ENCODE measurements at regions not wholly inside any gene's neighbourhood (a gene's known extent, or its start where the extent isn't known, plus 50 kb on each side); places are given as distances from the start of the nearest gene placed in this dataset.
"Not testable (repeated sequence)": the region's sequence is repeated elsewhere in the genome, so short reads cannot be mapped to it uniquely, and the experiment has no call there.

DNA sequence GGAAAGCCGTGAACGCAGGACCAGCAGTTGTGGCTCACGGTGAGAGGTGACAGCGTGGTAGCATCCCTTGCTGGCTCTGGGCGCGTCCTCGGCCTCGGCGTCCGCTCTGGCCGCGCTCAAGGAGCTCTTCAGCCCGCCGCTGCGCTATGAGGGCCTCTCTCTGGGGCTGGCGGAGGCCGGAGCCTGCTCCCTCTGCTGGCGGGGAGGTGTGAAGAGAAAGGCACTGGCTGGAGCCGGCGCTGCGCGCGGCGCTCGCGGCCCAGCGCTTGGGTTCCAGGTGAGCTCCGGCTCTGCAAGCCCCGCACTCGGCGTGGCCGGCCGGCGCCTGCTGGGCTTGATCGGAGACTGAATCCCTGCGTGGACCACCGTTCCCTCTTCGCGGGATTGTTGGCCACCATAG, 705.6 kb downstream of the SEMA5A start:
- no peak for DNase-seq (ENCODE audit: low read depth in 2 of 2)
- no peak overlapping the region for H3K4me3 ChIP-seq (replicated peaks in 1 of 2; ENCODE audit: low read depth in 2 of 2, low read length in 2 of 2)
- no peak for TF ChIP-seq CTCF (IDR thresholded peaks at IDR 0.05; ENCODE audit: low read depth, low read length)

- H3K4me3 ChIP-seq (replicated peaks in 1 of 2; ENCODE audit: low read depth in 2 of 2, low read length in 2 of 2); DNase-seq (ENCODE audit: low read depth in 2 of 2): not testable (repeated sequence)
Observed at GRCh38 chr5:8840746-8841145, 705.1 kb downstream of the SEMA5A start.

DNA sequence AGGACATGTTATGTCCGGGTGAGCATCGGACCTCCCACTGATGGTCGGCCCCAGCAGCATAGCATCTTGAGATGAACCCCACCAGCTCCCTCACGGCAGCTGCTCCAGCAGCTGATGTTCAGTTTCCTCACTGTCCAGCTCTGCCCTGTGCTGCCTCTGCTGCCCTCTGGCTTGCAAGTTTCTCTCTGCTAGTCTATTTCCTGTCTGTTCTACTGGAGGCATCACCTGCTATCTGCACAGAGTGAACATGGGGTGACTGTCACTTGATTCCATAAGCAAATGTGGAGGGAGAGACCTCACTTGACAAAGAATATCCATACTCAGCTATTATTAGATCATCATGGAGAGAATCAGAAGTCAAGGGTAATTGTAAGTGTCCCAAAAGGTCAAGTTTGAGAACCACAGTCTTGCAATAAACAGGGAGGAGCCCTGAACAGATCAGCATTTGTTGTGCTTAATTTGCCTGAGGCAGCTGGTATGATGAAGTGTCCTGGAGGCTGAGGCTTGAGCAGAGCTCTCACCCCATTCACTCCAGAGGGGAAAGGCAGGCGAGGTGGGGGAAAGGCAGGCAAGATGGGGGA, 702.8 kb downstream of the SEMA5A start:
- DNase-seq (ENCODE audit: low read depth in 2 of 2), result peak; percentile 53 to 57
- peak; percentile 63 for TF ChIP-seq CTCF (IDR thresholded peaks at IDR 0.05; ENCODE audit: low read depth, low read length)
- no peak overlapping the region for H3K4me3 ChIP-seq (replicated peaks in 1 of 2; ENCODE audit: low read depth in 2 of 2, low read length in 2 of 2)

DNA sequence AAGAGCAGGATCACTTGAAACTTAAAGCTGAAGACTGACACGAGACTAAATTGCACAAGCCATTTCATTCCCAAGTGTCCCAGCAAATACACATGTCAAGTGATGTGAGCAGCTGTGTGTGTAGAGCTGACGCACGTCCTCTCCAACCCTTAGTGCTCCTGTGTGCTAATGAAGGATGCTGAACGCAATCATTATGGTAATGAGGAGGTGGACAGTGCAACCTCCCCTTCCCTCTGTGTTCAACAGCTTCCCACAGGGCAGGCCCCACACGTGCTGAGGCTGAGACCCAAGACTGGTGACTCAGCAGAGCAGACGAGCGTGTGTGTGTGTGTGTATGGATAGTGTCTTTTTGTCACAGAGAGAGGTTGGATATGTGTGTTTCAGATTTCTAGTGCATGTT, 702.1 kb downstream of the SEMA5A start:
- H3K4me3 ChIP-seq (replicated peaks in 1 of 2; ENCODE audit: low read depth in 2 of 2, low read length in 2 of 2), result no peak overlapping the region
- TF ChIP-seq CTCF (IDR thresholded peaks at IDR 0.05; ENCODE audit: low read depth, low read length), result no peak
- DNase-seq (ENCODE audit: low read depth in 2 of 2), result peak; percentile 73 to 83

DNA sequence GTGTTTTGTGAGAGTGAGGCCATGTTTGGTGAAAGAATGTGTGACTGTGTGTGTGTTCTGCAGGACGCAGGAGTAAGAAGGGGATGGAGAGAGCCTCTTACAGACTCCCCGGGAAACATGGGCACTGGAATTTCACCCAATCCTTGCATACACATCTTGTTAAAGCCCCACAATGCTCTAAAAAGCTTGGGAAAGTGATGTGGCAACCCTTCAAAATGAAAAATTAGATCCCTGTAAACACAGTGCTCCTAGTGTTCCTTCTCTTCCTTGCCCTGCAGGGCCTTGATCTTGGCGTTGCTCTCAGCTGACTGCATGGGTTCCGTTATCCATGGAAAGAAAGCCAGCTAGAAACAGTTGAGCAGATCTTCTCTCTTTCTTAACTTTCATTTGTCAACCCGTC, 701.7 kb downstream of the SEMA5A start:
- DNase-seq (ENCODE audit: low read depth in 2 of 2), result no peak
- no peak for TF ChIP-seq CTCF (IDR thresholded peaks at IDR 0.05; ENCODE audit: low read depth, low read length)
- no peak overlapping the region for H3K4me3 ChIP-seq (replicated peaks in 1 of 2; ENCODE audit: low read depth in 2 of 2, low read length in 2 of 2)

DNA sequence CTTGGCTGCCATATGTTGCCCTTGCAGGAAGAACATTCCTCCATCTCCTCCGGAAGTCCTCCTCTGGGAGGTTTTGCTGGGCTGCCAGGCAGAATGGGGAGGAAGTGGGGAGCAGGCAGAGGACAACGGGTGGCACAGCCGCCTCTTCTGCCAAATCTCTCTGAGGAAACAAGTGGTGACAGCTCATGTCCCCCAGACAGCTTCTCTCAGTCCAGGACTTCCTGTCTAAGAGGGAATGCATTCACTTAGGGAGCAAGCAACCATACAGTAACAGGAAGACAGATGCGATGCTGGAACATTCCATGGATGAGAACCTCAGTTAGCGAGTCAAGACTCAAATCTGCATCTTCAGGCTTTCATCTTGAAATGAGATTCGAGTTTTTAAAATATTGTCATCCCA, 701.0 kb downstream of the SEMA5A start:
- no peak for TF ChIP-seq CTCF (IDR thresholded peaks at IDR 0.05; ENCODE audit: low read depth, low read length)
- no peak overlapping the region for H3K4me3 ChIP-seq (replicated peaks in 1 of 2; ENCODE audit: low read depth in 2 of 2, low read length in 2 of 2)
- DNase-seq (ENCODE audit: low read depth in 2 of 2), result peak; percentile 47 to 53

- H3K4me3 ChIP-seq (replicated peaks in 1 of 2; ENCODE audit: low read depth in 2 of 2, low read length in 2 of 2), result no peak overlapping the region
- no peak for TF ChIP-seq CTCF (IDR thresholded peaks at IDR 0.05; ENCODE audit: low read depth, low read length)
- peak in 1 of 2 donors; percentile 74 for DNase-seq (ENCODE audit: low read depth in 2 of 2)
Observed at GRCh38 chr5:8845296-8845695, 700.6 kb downstream of the SEMA5A start.

Measured in cardiac fibroblast (primary cell).